Epithelial cell of proximal tubule (primary cell): ENCODE measurements at regions not wholly inside any gene's neighbourhood (a gene's known extent, or its start where the extent isn't known, plus 50 kb on each side); places are given as distances from the start of the nearest gene placed in this dataset.

ENCODE experiments used
- DNase-seq: peaks from one replicate; pipeline ENCODE4 v3.0.0-alpha.2; 2011; ENCODE audit warnings: low read depth
- H3K4me3 ChIP-seq: 2 replicates; pipeline ENCODE4 v1.5.1; 2011; ENCODE audit warnings: low read depth, mild to moderate bottlenecking, low read length
- CTCF ChIP-seq: conservative IDR thresholded peaks from 2 replicates; pipeline ENCODE4 v1.5.1; 2012; ENCODE audit warnings: low read depth, mild to moderate bottlenecking, low read length

DNA sequence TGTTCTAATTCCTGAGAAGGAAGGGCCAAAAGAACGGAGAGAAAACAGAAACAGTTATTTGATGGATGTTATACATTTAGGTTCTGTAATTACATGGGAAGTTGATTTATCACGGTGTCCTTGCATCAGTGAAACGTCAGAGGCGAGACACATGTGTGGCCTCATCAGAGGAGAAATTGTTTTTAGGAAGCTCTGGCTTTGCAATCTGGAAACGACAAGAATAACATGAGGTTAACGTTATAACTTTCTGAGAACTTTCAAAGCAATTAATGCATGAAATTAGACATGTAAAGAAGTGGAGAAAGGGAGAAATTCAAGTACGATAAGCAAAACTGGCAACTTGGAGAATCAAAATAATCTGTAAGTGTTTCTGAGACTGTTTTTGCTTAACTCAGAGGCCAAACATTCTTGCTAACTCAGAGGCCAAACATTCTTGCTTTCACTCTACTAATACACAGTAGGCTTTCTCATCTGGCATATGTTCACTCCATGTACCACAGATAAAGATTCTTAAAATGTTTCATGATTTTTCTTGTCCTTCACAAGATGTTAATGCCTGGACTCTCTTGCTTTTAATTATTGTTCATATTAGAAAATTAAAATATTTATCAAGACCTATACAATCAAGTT, 933.0 kb downstream of the TLE4 start:
- no peak overlapping the region for H3K4me3 ChIP-seq
- TF ChIP-seq CTCF: no peak
- no peak for DNase-seq

DNA sequence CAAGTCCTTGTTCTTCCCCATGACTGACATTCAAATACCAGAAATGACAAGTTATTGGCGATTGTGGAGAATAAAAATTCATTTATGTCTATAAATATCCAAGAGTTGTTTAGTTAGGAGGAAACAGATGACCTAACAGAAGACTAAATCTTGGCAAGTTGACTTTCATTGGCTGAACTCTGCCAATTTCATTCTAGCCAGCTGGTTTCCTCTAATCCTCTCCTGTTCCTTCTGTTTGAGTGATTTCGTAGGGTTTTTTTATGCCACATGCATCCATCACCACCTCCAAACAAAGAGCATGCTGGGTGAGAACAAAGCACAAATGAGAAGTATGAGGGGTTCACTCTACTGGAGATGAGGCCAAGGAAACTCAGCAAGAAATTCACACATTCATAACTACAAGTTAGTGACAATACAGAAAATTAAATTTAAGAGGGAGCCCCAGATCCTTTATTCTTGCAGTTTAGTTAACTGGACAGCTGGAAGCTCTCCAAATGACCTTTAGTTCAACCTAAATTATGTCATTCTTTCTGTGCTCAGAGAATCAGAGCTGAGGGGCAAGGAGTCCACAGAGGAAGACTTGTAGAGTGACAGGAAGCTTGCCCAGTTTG, 932.0 kb downstream of the TLE4 start:
- H3K4me3 ChIP-seq: no peak overlapping the region
- no peak for DNase-seq
- no peak for TF ChIP-seq CTCF

DNA sequence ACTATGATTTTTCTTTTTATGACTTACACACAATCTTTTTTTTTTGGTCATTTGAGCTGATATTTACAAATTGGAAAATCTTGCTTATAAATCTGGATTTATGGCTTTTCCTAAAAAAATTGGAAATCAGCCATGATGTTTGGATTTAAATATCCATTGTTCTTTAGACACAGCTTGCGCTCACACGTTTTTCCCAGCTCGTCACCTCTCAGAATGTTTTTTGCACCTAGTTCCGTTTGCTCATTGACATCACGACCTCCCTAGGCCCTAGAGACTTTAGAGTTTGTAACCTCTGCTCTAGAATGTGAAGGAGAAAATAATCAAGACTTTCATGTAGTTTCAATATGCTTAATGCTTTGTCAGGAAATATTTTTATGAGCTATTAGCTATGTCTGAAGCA, 930.5 kb downstream of the TLE4 start:
- TF ChIP-seq CTCF: no peak
- no peak overlapping the region for H3K4me3 ChIP-seq
- no peak for DNase-seq

DNA sequence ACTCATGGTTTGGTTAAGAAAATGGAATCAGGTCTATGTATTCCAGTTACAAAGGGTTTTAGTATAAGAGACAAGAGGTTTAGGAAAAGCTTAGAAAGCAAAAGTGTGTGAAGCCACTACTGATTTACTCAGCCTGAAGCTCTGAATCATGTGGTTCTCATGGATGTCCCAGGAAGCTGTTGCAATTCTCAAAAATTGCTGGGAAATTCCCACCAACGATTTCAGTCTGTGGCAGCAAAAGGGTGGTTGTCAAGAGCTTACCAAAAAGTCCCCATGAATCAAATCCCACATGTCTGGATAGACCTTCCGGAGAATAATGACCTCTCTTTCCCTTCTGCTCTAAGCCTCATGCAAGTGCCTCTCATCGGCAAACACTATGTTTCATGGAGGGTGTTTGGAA, 929.9 kb downstream of the TLE4 start:
- H3K4me3 ChIP-seq: no peak overlapping the region
- no peak for TF ChIP-seq CTCF
- peak; percentile 75 for DNase-seq

- TF ChIP-seq CTCF: no peak
Observed at GRCh38 chr9:80500300-80500699, 928.5 kb downstream of the TLE4 start.

GRCh38 chr9:80498001-80498555, 926.3 kb downstream of the TLE4 start:
- DNase-seq: no peak
- no peak for TF ChIP-seq CTCF
- H3K4me3 ChIP-seq: no peak overlapping the region

More at GRCh38 chr9:80500300-80500699, 928.5 kb downstream of the TLE4 start:
- no peak overlapping the region for H3K4me3 ChIP-seq
- DNase-seq: no peak
